ENCODE measurements at regions not wholly inside any gene's neighbourhood (a gene's known extent, or its start where the extent isn't known, plus 50 kb on each side); places are given as distances from the start of the nearest gene placed in this dataset.

DNA sequence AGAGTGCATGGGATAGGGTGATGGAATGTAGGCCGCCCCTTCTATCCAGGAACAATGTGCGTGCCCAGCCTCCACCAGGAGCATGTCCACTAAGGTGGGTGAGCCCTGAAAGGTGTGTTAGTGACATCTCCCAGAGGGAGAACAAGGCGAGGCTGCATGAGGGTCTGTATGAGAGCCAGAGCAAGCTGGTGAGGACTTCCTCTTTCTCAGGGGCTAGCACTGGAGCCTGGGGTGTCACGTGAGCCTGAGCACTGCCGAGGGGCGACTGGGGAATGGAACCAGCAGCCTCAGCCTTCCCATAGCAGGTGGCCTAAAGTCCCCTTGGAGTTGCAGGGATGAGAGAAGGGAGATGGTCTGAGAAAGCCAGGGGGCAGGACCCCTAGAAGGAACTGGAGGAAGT lies 156.3 kb upstream of the COBL start:
- Histone ChIP-seq H3K4me1 (replicated peaks) (no peaks in the 10 kb centered on the region), H3K27ac (no peak overlapping the region), H3K27me3 (replicated peaks; ENCODE audit: insufficient read depth) (no peaks in the 10 kb centered on the region), H3K4me3 (no peak overlapping the region), H3K9me3 (no peaks in the 10 kb centered on the region), H3K36me3 (no peaks in the 10 kb centered on the region)
- DNase-seq (ENCODE audit: low spot score), result no peak
- no peak for TF ChIP-seq POLR2A (IDR thresholded peaks at IDR 0.05)
- TF ChIP-seq, protein P1, sequence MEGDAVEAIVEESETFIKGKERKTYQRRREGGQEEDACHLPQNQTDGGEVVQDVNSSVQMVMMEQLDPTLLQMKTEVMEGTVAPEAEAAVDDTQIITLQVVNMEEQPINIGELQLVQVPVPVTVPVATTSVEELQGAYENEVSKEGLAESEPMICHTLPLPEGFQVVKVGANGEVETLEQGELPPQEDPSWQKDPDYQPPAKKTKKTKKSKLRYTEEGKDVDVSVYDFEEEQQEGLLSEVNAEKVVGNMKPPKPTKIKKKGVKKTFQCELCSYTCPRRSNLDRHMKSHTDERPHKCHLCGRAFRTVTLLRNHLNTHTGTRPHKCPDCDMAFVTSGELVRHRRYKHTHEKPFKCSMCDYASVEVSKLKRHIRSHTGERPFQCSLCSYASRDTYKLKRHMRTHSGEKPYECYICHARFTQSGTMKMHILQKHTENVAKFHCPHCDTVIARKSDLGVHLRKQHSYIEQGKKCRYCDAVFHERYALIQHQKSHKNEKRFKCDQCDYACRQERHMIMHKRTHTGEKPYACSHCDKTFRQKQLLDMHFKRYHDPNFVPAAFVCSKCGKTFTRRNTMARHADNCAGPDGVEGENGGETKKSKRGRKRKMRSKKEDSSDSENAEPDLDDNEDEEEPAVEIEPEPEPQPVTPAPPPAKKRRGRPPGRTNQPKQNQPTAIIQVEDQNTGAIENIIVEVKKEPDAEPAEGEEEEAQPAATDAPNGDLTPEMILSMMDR (IDR thresholded peaks at IDR 0.05), result no peak
- TF ChIP-seq POLR2AphosphoS5 (IDR thresholded peaks at IDR 0.05), result no peak
- intact Hi-C loops (cut with DNase I), result no loop called here
- 86% methylated on average over 6 of the region's 6 CpGs for WGBS

DNA sequence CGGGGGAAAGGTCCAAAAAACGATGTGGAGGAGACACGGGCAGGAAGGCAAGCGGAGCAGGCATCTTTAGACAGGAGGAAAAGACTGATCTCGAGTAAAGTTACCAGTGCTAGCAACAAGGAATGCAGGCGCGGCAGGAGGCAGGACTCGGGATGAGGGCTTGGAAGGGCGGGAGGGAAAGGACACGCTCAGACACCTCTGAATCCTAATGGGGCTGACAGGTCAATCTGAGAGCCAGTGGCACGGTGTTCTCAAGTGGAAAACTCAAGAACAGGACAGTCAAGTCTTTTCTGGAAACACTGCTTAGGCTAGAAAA lies 155.3 kb upstream of the COBL start:
- 20% methylated on average over 11 of the region's 11 CpGs for WGBS
- TF ChIP-seq, protein P1 (IDR thresholded peaks at IDR 0.05), result no peak
- TF ChIP-seq POLR2AphosphoS5 (IDR thresholded peaks at IDR 0.05), result no peak
- no peak for DNase-seq (ENCODE audit: low spot score)

DNA sequence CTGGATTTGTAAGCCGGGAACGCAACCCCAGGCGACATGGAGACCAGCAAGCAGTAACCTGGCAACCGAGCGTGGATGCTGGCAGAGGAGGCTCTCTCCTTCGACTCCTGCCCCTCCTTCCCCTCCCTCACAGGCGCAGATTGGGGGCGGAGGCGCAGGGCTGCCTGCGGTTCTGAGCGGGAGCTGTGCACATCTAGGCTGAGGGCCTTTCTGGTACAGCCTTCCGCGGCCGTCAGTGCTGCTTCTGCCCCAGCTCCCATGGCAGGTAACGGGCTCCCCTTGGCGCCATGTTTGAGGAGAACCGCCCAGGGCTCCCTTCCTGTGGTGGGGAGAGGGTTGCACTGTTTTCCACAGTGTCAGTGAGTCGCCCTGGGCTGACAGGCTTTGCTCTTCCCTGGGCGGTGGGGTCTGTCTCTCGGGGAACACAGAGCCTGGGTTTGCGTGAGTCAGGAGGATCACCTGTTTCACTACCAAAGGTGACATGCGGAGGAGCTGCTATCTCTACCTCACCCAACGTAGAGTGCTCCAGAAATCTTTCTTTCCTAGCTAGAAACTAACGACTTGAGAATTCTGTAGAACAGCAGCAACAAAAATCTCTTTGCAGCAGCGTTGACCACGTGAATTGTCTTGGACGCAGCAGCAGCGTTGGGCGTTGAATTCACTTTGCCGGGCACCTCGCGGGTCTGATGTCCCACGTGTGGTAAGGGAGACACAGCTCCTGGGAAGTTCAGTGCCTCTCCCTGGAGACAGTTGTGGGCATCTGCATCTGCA lies 154.8 kb upstream of the COBL start:
- no peak for DNase-seq (ENCODE audit: low spot score)
- WGBS, result 20% methylated on average over 32 of the region's 33 CpGs
- Histone ChIP-seq H3K27me3 (replicated peaks; ENCODE audit: insufficient read depth) (no peaks in the 10 kb centered on the region), H3K27ac (no peak overlapping the region), H3K9me3 (no peaks in the 10 kb centered on the region), H3K4me1 (replicated peaks) (no peaks in the 10 kb centered on the region), H3K4me3 (no peak overlapping the region), H3K36me3 (no peaks in the 10 kb centered on the region)
- TF ChIP-seq POLR2A (IDR thresholded peaks at IDR 0.05) (no peak), POLR2AphosphoS5 (IDR thresholded peaks at IDR 0.05) (no peak)
- TF ChIP-seq, protein P1 (IDR thresholded peaks at IDR 0.05), result no peak
- intact Hi-C loops (cut with DNase I), result no loop called here

More for the DNA sequence above, 155.3 kb upstream of the COBL start:
- Histone ChIP-seq H3K4me3 (no peak overlapping the region), H3K4me1 (replicated peaks) (no peaks in the 10 kb centered on the region), H3K36me3 (no peaks in the 10 kb centered on the region), H3K27ac (no peak overlapping the region), H3K27me3 (replicated peaks; ENCODE audit: insufficient read depth) (no peaks in the 10 kb centered on the region), H3K9me3 (no peaks in the 10 kb centered on the region)
- intact Hi-C loops (cut with DNase I), result no loop called here

DNA sequence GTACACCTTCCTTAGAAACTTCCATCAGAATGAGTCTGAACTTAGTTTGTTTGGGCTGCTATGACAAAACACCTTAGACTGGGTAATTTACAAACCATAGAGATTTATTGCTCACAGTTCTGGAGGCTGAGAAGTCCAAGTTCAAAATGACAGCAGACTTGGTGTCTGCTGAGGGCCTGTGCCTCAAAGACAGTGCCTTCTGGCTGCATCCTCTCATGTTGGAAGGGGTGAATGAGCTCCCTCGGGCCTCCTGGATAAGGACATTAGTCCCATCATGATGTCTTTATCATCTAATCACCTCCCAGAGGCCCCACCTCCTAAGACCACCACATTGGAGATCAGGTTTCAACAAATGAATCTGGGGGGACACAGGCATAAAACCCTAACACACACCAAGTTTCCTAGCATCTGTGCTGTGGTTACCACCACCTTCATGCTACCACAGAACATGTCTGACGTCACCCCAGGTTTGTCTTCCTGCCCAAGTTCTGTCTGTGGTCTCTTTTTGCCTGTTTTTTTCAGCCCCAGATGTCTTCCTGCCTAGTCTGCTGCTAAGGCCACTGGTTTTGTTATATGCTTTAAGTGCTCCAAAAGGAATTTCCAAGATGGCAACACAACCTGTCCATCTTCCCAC lies 150.9 kb upstream of the COBL start:
- no peak overlapping the region for H3K27ac ChIP-seq
- no peak for DNase-seq (ENCODE audit: low spot score)
- no peaks in the 10 kb centered on the region for H3K27me3 ChIP-seq (replicated peaks; ENCODE audit: insufficient read depth)
- intact Hi-C loops (cut with DNase I), result no loop called here
- 84% methylated on average over 2 of the region's 2 CpGs for WGBS
- H3K4me1 ChIP-seq (replicated peaks), result no peaks in the 10 kb centered on the region
- no peaks in the 10 kb centered on the region for H3K36me3 ChIP-seq
- TF ChIP-seq, protein P1 (IDR thresholded peaks at IDR 0.05), result no peak
- TF ChIP-seq POLR2AphosphoS5 (IDR thresholded peaks at IDR 0.05) (no peak), POLR2A (IDR thresholded peaks at IDR 0.05) (no peak)
- no peak overlapping the region for H3K4me3 ChIP-seq
- no peaks in the 10 kb centered on the region for H3K9me3 ChIP-seq

DNA sequence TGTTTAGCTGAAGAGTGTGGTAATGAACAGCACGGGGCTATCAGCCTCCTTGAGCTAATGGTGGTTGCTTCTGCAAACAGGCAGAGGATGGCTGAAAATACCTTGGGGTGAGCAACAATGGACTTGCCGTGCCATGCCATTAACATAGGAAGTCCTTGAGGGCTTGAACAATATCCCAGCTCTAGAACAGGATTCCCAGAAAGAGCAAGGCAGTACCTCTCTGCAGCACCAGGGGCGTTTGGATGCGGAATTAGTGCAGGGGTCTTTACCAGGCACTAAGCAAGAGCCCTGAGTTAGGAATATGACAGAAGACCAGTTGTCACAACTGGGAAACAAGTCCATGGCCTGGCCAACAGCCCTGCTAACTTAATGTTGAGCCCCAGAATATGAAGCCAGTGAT lies 143.2 kb upstream of the COBL start:
- intact Hi-C loops (cut with DNase I), result no loop called here
- Histone ChIP-seq H3K4me3 (no peak overlapping the region), H3K9me3 (no peaks in the 10 kb centered on the region), H3K36me3 (no peaks in the 10 kb centered on the region), H3K27ac (no peak overlapping the region), H3K27me3 (replicated peaks; ENCODE audit: insufficient read depth) (no peaks in the 10 kb centered on the region), H3K4me1 (replicated peaks) (no peaks in the 10 kb centered on the region)
- WGBS, result 66% methylated on average over 4 of the region's 4 CpGs
- no peak for DNase-seq (ENCODE audit: low spot score)
- no peak for TF ChIP-seq POLR2AphosphoS5 (IDR thresholded peaks at IDR 0.05)
- TF ChIP-seq, protein P1 (IDR thresholded peaks at IDR 0.05), result no peak
- no peak for TF ChIP-seq POLR2A (IDR thresholded peaks at IDR 0.05)
